Keratinocyte (primary cell): ENCODE measurements at regions not wholly inside any gene's neighbourhood (a gene's known extent, or its start where the extent isn't known, plus 50 kb on each side); places are given as distances from the start of the nearest gene placed in this dataset.

Experiments used
- DNase-seq: peaks from one replicate; pipeline ENCODE4 v3.0.0-alpha.2; 2011; ENCODE audit warnings: low read depth, missing footprints, low spot score
- FAIRE-seq: peaks from 2 replicates; lab custom pipeline; 2011; peaks lifted over from hg19 to GRCh38; lab: Jason Lieb, UNC
- H2AFZ ChIP-seq: 2 replicates; pipeline ENCODE4 v1.6.0; 2012; ENCODE audit warnings: low read length, control low read depth, inconsistent platforms; ENCODE audit not compliant: control insufficient read depth
- H3K27ac ChIP-seq: 2 replicates; pipeline ENCODE4 v1.5.1; 2011; ENCODE audit warnings: low read length; ENCODE audit not compliant: control insufficient read depth, insufficient read depth
- H3K27me3 ChIP-seq: 3 replicates; pipeline ENCODE4 v1.6.0; 2011; ENCODE audit warnings: low read length; ENCODE audit not compliant: control insufficient read depth, insufficient read depth; ENCODE audit errors: extremely low read depth
- H3K36me3 ChIP-seq, 2 experiments: 2 replicates in 1 of 2; 3 replicates in 1 of 2; pipeline ENCODE4 v1.5.1; 2011; ENCODE audit warnings: low read length in 2 of 2, mild to moderate bottlenecking in 1 of 2; ENCODE audit not compliant: control insufficient read depth in 2 of 2, insufficient read depth in 2 of 2; ENCODE audit errors: extremely low read depth in 1 of 2
- H3K4me1 ChIP-seq: 3 replicates; pipeline ENCODE4 v1.5.1; 2011; ENCODE audit warnings: low read length; ENCODE audit not compliant: control insufficient read depth, insufficient read depth; ENCODE audit errors: extremely low read depth
- H3K4me2 ChIP-seq: 3 replicates; pipeline ENCODE4 v1.6.0; 2011; ENCODE audit warnings: low read depth, low read length; ENCODE audit not compliant: control insufficient read depth, insufficient read depth; ENCODE audit errors: extremely low read depth
- H3K4me3 ChIP-seq, 3 experiments: fragments of 200-600 bp in 1 of 3; sonication (generic) in 1 of 3; 2 replicates in 2 of 3; 3 replicates in 1 of 3; pipeline ENCODE4 v1.5.1; 2011 to 2016; ENCODE audit warnings: low read length in 3 of 3, mild to moderate bottlenecking in 3 of 3, control low read depth in 2 of 3, inconsistent platforms in 1 of 3, low read depth in 1 of 3, mixed read lengths in 1 of 3, mixed run types in 1 of 3, moderate library complexity in 1 of 3; ENCODE audit not compliant: control insufficient read depth in 2 of 3, insufficient read depth in 2 of 3; ENCODE audit errors: extremely low read depth in 1 of 3
- H3K79me2 ChIP-seq: 2 replicates; pipeline ENCODE4 v1.6.0; 2012; ENCODE audit warnings: low read length; ENCODE audit not compliant: control insufficient read depth, insufficient read depth
- H3K9ac ChIP-seq: 3 replicates; pipeline ENCODE4 v1.6.0; 2011; ENCODE audit warnings: low read length; ENCODE audit not compliant: control insufficient read depth, insufficient read depth; ENCODE audit errors: extremely low read depth
- H3K9me1 ChIP-seq: 3 replicates; pipeline ENCODE4 v1.6.0; 2011; ENCODE audit warnings: low read length; ENCODE audit not compliant: control insufficient read depth, insufficient read depth; ENCODE audit errors: extremely low read depth
- H3K9me3 ChIP-seq: 2 replicates; pipeline ENCODE4 v1.5.1; 2012; ENCODE audit warnings: low read depth, low read length; ENCODE audit not compliant: control insufficient read depth
- H4K20me1 ChIP-seq: 3 replicates; pipeline ENCODE4 v1.6.0; 2011; ENCODE audit warnings: low read length; ENCODE audit not compliant: control insufficient read depth, insufficient read depth; ENCODE audit errors: extremely low read depth
- EZH2 ChIP-seq: IDR thresholded peaks from one replicate; pipeline ENCODE4 v1.6.1; 2012; ENCODE audit warnings: inconsistent platforms, mild to moderate bottlenecking, low read length, moderate library complexity
- dilution Hi-C: fragments of 300-500 bp; cut with MboI; formaldehyde crosslinking; loops from one replicate; pipeline ENCODE4 v1.7.0; 2020; ENCODE audit warnings: low sequenced_read_pairs; ENCODE audit not compliant: extremely low pct_ligation_motif_present
- TF ChIP-seq, protein P1 (sequence below), 3 experiments: IDR thresholded peaks in 1 of 3; conservative IDR thresholded peaks in 1 of 3; optimal IDR thresholded peaks in 1 of 3; 2 replicates in 2 of 3; 3 replicates in 1 of 3; pipeline versions ENCODE3 to v1.5.1; 2011; ENCODE audit warnings: low read length in 3 of 3, mild to moderate bottlenecking in 3 of 3, moderate library complexity in 2 of 3, control low read depth in 1 of 3, inconsistent platforms in 1 of 3; ENCODE audit not compliant: insufficient read depth in 2 of 3; ENCODE audit errors: extremely low read depth in 1 of 3

DNA sequence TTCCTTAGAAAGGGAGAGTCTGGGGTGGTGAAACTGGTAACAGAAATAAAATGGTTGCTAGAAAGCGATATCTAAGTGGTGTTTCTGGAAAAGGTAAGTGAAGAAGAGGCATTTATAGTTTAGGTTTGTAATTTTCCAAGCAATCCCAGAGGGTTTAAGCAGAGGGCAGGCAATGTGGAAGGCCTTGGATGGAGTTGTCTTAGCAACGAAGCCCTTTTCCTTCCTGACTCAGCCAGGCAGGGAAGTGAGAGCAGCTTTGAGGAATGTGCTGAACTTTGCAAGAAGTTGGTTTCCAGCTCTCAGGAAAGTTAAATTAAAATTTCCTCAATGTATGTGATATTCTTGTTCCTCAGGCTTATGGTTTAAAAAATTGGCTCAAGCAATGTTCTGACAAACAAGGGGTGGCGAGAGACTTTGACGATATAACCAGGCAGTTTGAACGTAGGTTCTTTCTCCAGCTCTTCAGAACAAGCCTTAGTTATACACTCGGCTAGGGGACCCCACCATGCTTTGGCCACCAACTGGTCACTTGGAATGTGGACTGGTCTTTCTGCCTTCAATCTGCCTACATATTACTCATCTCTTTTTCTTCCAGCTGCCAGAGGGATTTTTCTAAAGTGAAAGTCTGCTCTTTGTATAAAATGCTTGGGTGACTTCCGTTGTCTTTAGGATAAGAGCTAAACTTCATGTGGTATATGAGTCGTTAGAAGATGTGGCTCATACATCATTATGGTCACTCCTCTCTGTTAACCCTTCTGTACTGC lies 66.9 kb upstream of the SLC25A13 start:
- H3K4me1 ChIP-seq = peaks cover 14% of the 10 kb centered on the region
- H3K27me3 ChIP-seq = no peaks in the 10 kb centered on the region
- no peaks in the 10 kb centered on the region for H4K20me1 ChIP-seq
- no peak overlapping the region for H3K4me3 ChIP-seq
- H3K9me1 ChIP-seq = no peaks in the 10 kb centered on the region
- no peaks in the 10 kb centered on the region for H3K36me3 ChIP-seq
- peak; percentile 92 for FAIRE-seq
- dilution Hi-C loops = no loop called here
- TF ChIP-seq, protein P1, sequence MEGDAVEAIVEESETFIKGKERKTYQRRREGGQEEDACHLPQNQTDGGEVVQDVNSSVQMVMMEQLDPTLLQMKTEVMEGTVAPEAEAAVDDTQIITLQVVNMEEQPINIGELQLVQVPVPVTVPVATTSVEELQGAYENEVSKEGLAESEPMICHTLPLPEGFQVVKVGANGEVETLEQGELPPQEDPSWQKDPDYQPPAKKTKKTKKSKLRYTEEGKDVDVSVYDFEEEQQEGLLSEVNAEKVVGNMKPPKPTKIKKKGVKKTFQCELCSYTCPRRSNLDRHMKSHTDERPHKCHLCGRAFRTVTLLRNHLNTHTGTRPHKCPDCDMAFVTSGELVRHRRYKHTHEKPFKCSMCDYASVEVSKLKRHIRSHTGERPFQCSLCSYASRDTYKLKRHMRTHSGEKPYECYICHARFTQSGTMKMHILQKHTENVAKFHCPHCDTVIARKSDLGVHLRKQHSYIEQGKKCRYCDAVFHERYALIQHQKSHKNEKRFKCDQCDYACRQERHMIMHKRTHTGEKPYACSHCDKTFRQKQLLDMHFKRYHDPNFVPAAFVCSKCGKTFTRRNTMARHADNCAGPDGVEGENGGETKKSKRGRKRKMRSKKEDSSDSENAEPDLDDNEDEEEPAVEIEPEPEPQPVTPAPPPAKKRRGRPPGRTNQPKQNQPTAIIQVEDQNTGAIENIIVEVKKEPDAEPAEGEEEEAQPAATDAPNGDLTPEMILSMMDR (optimal IDR thresholded peaks at IDR 0.05 in 1 of 3, IDR thresholded peaks at IDR 0.05 in 1 of 3, conservative IDR thresholded peaks at IDR 0.05 in 1 of 3; ENCODE audit: extremely low read depth in 1 of 3, insufficient read depth in 2 of 3, low read length in 3 of 3) = no peak
- TF ChIP-seq EZH2 = no peak
- peak overlapping the region; percentile 20 for H3K27ac ChIP-seq
- H3K4me2 ChIP-seq = peak overlapping the region; percentile 54
- DNase-seq = peak; percentile 23
- H2AFZ ChIP-seq = peak overlapping the region; percentile 51
- H3K9ac ChIP-seq = no peak overlapping the region
- no peaks in the 10 kb centered on the region for H3K79me2 ChIP-seq
- H3K9me3 ChIP-seq = no peaks in the 10 kb centered on the region

DNA sequence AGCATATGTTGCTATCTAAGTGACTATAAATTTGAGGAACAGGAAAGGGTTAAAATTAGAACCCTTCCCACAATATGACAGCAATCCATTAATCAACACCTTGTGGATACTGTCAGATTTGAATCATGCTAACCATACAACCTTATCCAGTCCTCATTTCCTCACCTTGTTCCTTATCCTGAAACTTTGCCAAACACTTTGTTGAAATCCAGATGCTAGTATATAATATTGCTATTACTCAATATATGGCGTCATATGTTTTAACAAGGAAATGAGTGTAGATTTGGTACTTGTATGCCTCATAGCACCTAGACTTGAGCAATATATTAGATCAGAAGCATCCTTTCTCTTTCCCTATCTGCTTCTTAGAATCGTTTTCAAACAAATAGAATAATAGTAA lies 66.3 kb upstream of the SLC25A13 start:
- Histone ChIP-seq H3K36me3 (no peaks in the 10 kb centered on the region), H3K79me2 (no peaks in the 10 kb centered on the region), H3K9me1 (no peaks in the 10 kb centered on the region), H3K27me3 (no peaks in the 10 kb centered on the region), H3K4me1 (peaks cover 14% of the 10 kb centered on the region), H3K9ac (no peak overlapping the region), H3K9me3 (no peaks in the 10 kb centered on the region), H3K4me3 (no peak overlapping the region), H2AFZ (no peak overlapping the region), H4K20me1 (no peaks in the 10 kb centered on the region), H3K27ac (peak overlapping the region; percentile 4), H3K4me2 (no peak overlapping the region)
- peak; percentile 70 for DNase-seq
- no peak for TF ChIP-seq EZH2
- TF ChIP-seq, protein P1 (optimal IDR thresholded peaks at IDR 0.05 in 1 of 3, IDR thresholded peaks at IDR 0.05 in 1 of 3, conservative IDR thresholded peaks at IDR 0.05 in 1 of 3; ENCODE audit: extremely low read depth in 1 of 3, insufficient read depth in 2 of 3, low read length in 3 of 3) = no peak
- FAIRE-seq = peak; percentile 48
- dilution Hi-C loops = no loop called here
